ENCODE measurements at regions not wholly inside any gene's neighbourhood (a gene's known extent, or its start where the extent isn't known, plus 50 kb on each side); places are given as distances from the start of the nearest gene placed in this dataset.

- peak; percentile 23; the same call in 1 of the 2 replicates for TF ChIP-seq ZNF34 (CRISPR knock-in tag; IDR thresholded peaks at IDR 0.05; ENCODE audit: borderline replicate concordance)
- no peak for TF ChIP-seq ZUFSP (CRISPR knock-in tag; IDR thresholded peaks at IDR 0.05; ENCODE audit: borderline replicate concordance)
- TF ChIP-seq ZNF580 (CRISPR knock-in tag; IDR thresholded peaks at IDR 0.05; ENCODE audit: borderline replicate concordance, low read depth), result peak; percentile 73; the same call in 1 of the 2 replicates
- peak; percentile 99 for TF ChIP-seq RXRB (CRISPR knock-in tag; IDR thresholded peaks at IDR 0.05; ENCODE audit: borderline replicate concordance)
- no peak for TF ChIP-seq ZNF646 (CRISPR knock-in tag; IDR thresholded peaks at IDR 0.05)
- TF ChIP-seq ZNF75D (CRISPR knock-in tag; IDR thresholded peaks at IDR 0.05; ENCODE audit: borderline replicate concordance), result no peak
- 0 out of 2 replicates have a peak, but pooled peaks have one; percentile 50 for TF ChIP-seq ZNF354B (CRISPR knock-in tag; IDR thresholded peaks at IDR 0.05)
- no peak for TF ChIP-seq TCF12 (IDR thresholded peaks at IDR 0.05)
- peak; percentile 97 for TF ChIP-seq TCF12 (CRISPR knock-in tag; IDR thresholded peaks at IDR 0.05)
- TF ChIP-seq THAP8 (CRISPR knock-in tag; IDR thresholded peaks at IDR 0.05; ENCODE audit: borderline replicate concordance), result no peak; the same call in 1 of the 2 replicates
- TF ChIP-seq HMG20B (CRISPR knock-in tag; conservative IDR thresholded peaks at IDR 0.05), result peak; percentile 97
- TF ChIP-seq SMARCC2 (IDR thresholded peaks at IDR 0.05), result peak; percentile 96
- TF ChIP-seq CREM (IDR thresholded peaks at IDR 0.05), result peak; percentile 98
- TF ChIP-seq CREM (CRISPR knock-in tag; IDR thresholded peaks at IDR 0.05), result no peak
- peak; percentile 84 for TF ChIP-seq ZKSCAN1 (IDR thresholded peaks at IDR 0.05; ENCODE audit: low read length)
- TF ChIP-seq HDAC1 (CRISPR knock-in tag; IDR thresholded peaks at IDR 0.05), result peak; percentile 98
- peak; percentile 84; the same call in 1 of the 2 replicates for TF ChIP-seq ZNF333 (CRISPR knock-in tag; IDR thresholded peaks at IDR 0.05; ENCODE audit: borderline replicate concordance)
- peak; percentile 50; the same call in 1 of the 2 replicates for TF ChIP-seq ZNF652 (CRISPR knock-in tag; IDR thresholded peaks at IDR 0.05; ENCODE audit: borderline replicate concordance, low read depth)
- TF ChIP-seq ATF3 (CRISPR knock-in tag; IDR thresholded peaks at IDR 0.05), result peak; percentile 98
- TF ChIP-seq ZFY (CRISPR knock-in tag; IDR thresholded peaks at IDR 0.05), result 0 out of 2 replicates have a peak, but pooled peaks have one; percentile 9
- TF ChIP-seq SOX6 (IDR thresholded peaks at IDR 0.05), result peak; percentile 100
- peak; percentile 100 for TF ChIP-seq SOX6 (CRISPR knock-in tag; IDR thresholded peaks at IDR 0.05)
Measured at GRCh38 chr2:48221846-48222516, 92.5 kb upstream of the FOXN2 start (continued).
